H1 (cell line): ENCODE measurements at regions not wholly inside any gene's neighbourhood (a gene's known extent, or its start where the extent isn't known, plus 50 kb on each side); places are given as distances from the start of the nearest gene placed in this dataset.

Source experiments
- CTCF ChIA-PET: fragments of 300-600 bp; sonication (Branson Sonifier 250); formaldehyde crosslinking; loops from one replicate; lab custom pipeline; 2021; ENCODE audit not compliant: partially characterized antibody; lab: Charles Lee
- POLR2A ChIA-PET: fragments of 300-600 bp; sonication (Branson Sonifier 250); formaldehyde crosslinking; loops from one replicate; lab custom pipeline; 2021; ENCODE audit warnings: inconsistent platforms; ENCODE audit not compliant: partially characterized antibody; lab: Charles Lee
- DNase-seq, 2 experiments: peaks; one replicate each; pipeline versions ENCODE4 v3.0.0 to v3.0.0-alpha.2; 2010 to 2022; ENCODE audit warnings: low spot score in 2 of 2, low read depth in 1 of 2, mixed read lengths in 1 of 2
- FAIRE-seq: peaks from 2 replicates; lab custom pipeline; 2011; peaks lifted over from hg19 to GRCh38; lab: Jason Lieb, UNC
- H2AFZ ChIP-seq: 2 replicates; pipeline ENCODE4 v1.8.1; 2012; ENCODE audit warnings: low read length, inconsistent platforms
- H2AK5ac ChIP-seq: 2 replicates; pipeline ENCODE4 v1.6.1; 2013; ENCODE audit warnings: low read depth, low read length
- H2BK120ac ChIP-seq: replicated peaks from 2 replicates; pipeline ENCODE3; 2013; ENCODE audit warnings: low read depth, low read length, inconsistent platforms
- H2BK12ac ChIP-seq: 2 replicates; pipeline ENCODE4 v1.6.1; 2013; ENCODE audit warnings: low read depth, low read length
- H2BK15ac ChIP-seq: 2 replicates; pipeline ENCODE4 v1.6.1; 2013; ENCODE audit warnings: low read length
- H2BK20ac ChIP-seq: 2 replicates; pipeline ENCODE4 v1.6.1; 2013; ENCODE audit warnings: low read length
- H2BK5ac ChIP-seq: 2 replicates; pipeline ENCODE4 v1.6.1; 2013; ENCODE audit warnings: low read depth, low read length
- H3K14ac ChIP-seq: 2 replicates; pipeline ENCODE4 v1.6.1; 2013; ENCODE audit warnings: inconsistent platforms; ENCODE audit not compliant: insufficient read length
- H3K18ac ChIP-seq: 2 replicates; pipeline ENCODE4 v1.6.1; 2013; ENCODE audit warnings: low read length; ENCODE audit errors: extremely low read depth
- H3K23ac ChIP-seq: 2 replicates; pipeline ENCODE4 v1.6.1; 2013; ENCODE audit warnings: inconsistent platforms; ENCODE audit not compliant: insufficient read length
- H3K23me2 ChIP-seq: 2 replicates; pipeline ENCODE4 v1.6.1; 2013; ENCODE audit warnings: low read depth, low read length
- H3K27ac ChIP-seq: 2 replicates; pipeline ENCODE4 v1.6.1; 2011; ENCODE audit warnings: low read depth, low read length, inconsistent platforms
- H3K27me3 ChIP-seq, 4 experiments: replicated peaks in 1 of 4; 1 replicate in 1 of 4; 2 replicates in 3 of 4; pipeline versions ENCODE4 v1.6.1 to v1.8.1; 2011 to 2013; ENCODE audit warnings: low read length in 3 of 4, mild to moderate bottlenecking in 3 of 4, inconsistent platforms in 2 of 4, mixed read lengths in 2 of 4, moderate library complexity in 1 of 4; ENCODE audit not compliant: control insufficient read depth in 3 of 4, insufficient read depth in 3 of 4; ENCODE audit errors: extremely low read depth in 1 of 4
- H3K36me3 ChIP-seq, 4 experiments: 2 replicates each; pipeline versions ENCODE4 v1.6.1 to v1.8.1; 2011 to 2013; ENCODE audit warnings: mild to moderate bottlenecking in 4 of 4, low read length in 3 of 4, moderate library complexity in 2 of 4, control low read depth in 1 of 4, inconsistent platforms in 1 of 4; ENCODE audit not compliant: insufficient read depth in 4 of 4, control insufficient read depth in 2 of 4
- H3K4ac ChIP-seq: replicated peaks from 2 replicates; pipeline ENCODE3; 2013; ENCODE audit warnings: low read length, low read depth, mixed read lengths, inconsistent platforms; ENCODE audit not compliant: insufficient read length
- H3K4me1 ChIP-seq, 4 experiments: replicated peaks in 1 of 4; 1 replicate in 1 of 4; 2 replicates in 3 of 4; pipeline versions ENCODE4 v1.6.1 to v1.8.1; 2011 to 2013; ENCODE audit warnings: low read length in 3 of 4, inconsistent platforms in 2 of 4, mixed read lengths in 1 of 4; ENCODE audit not compliant: insufficient read depth in 4 of 4, control insufficient read depth in 3 of 4
- H3K4me2 ChIP-seq, 2 experiments: 2 replicates each; pipeline versions ENCODE4 v1.6.1 to v1.8.1; 2011 to 2013; ENCODE audit warnings: low read depth in 2 of 2, low read length in 2 of 2, control low read depth in 1 of 2, inconsistent platforms in 1 of 2, mild to moderate bottlenecking in 1 of 2; ENCODE audit not compliant: insufficient read depth in 1 of 2
- H3K4me3 ChIP-seq, 4 experiments: fragments of 200-600, 300-600 bp in 1 of 4; sonication (generic), shearing (Covaris generic), sonication (Bioruptor Twin) in 1 of 4; 2 replicates each; pipeline versions ENCODE4 v1.5.1 to v1.8.1; 2011 to 2016; ENCODE audit warnings: low read length in 4 of 4, low read depth in 3 of 4, control low read depth in 2 of 4, inconsistent platforms in 2 of 4, mild to moderate bottlenecking in 2 of 4, mixed read lengths in 1 of 4, moderate library complexity in 1 of 4; ENCODE audit not compliant: insufficient read depth in 2 of 4; ENCODE audit errors: extremely low read depth in 1 of 4
- H3K56ac ChIP-seq: replicated peaks from 2 replicates; pipeline ENCODE3; 2013; ENCODE audit warnings: low read depth, mild to moderate bottlenecking, mixed read lengths, low read length, inconsistent platforms; ENCODE audit not compliant: insufficient read length
- H3K79me1 ChIP-seq: 2 replicates; pipeline ENCODE4 v1.6.1; 2013; ENCODE audit warnings: low read depth, low read length, control low read depth
- H3K79me2 ChIP-seq, 2 experiments: 2 replicates each; pipeline versions ENCODE4 v1.6.1 to v1.8.1; 2012 to 2013; ENCODE audit warnings: low read length in 2 of 2, mild to moderate bottlenecking in 2 of 2, inconsistent platforms in 1 of 2; ENCODE audit not compliant: insufficient read depth in 2 of 2, control insufficient read depth in 1 of 2
- H3K9ac ChIP-seq, 4 experiments: replicated peaks in 1 of 4; 1 replicate in 1 of 4; 2 replicates in 3 of 4; pipeline versions ENCODE4 v1.6.1 to v1.8.1; 2011 to 2013; ENCODE audit warnings: low read depth in 3 of 4, low read length in 3 of 4, control low read depth in 2 of 4, mild to moderate bottlenecking in 2 of 4, moderate library complexity in 2 of 4, inconsistent platforms in 1 of 4; ENCODE audit errors: extremely low read depth in 1 of 4
- H3K9me3 ChIP-seq, 2 experiments: 2 replicates each; pipeline versions ENCODE4 v1.6.1 to v1.8.1; 2012 to 2013; ENCODE audit warnings: mild to moderate bottlenecking in 2 of 2, moderate library complexity in 2 of 2, control low read depth in 1 of 2, inconsistent platforms in 1 of 2, low read depth in 1 of 2, low read length in 1 of 2, mixed read lengths in 1 of 2; ENCODE audit not compliant: insufficient read depth in 2 of 2
- H4K20me1 ChIP-seq, 2 experiments: replicated peaks in 1 of 2; 2 replicates each; pipeline versions ENCODE3 to v1.8.1; 2011 to 2013; ENCODE audit warnings: inconsistent platforms in 2 of 2, low read length in 2 of 2, mild to moderate bottlenecking in 1 of 2; ENCODE audit not compliant: insufficient read depth in 2 of 2, control insufficient read depth in 1 of 2
- H4K5ac ChIP-seq: 2 replicates; pipeline ENCODE4 v1.6.1; 2013; ENCODE audit warnings: low read length, low read depth, mixed read lengths, inconsistent platforms; ENCODE audit not compliant: insufficient read length
- H4K8ac ChIP-seq: 2 replicates; pipeline ENCODE4 v1.8.0; 2013; ENCODE audit warnings: mild to moderate bottlenecking, moderate library complexity, low read length, inconsistent platforms; ENCODE audit not compliant: insufficient read depth; ENCODE audit errors: extremely low read depth
- H4K91ac ChIP-seq: replicated peaks from 2 replicates; pipeline ENCODE3; 2013; ENCODE audit warnings: low read length, mixed read lengths, inconsistent platforms; ENCODE audit not compliant: insufficient read length
- CBX5 ChIP-seq: fragments of 300-800, 300-1000 bp; sonication (generic); IDR thresholded peaks from 2 replicates; pipeline ENCODE4 v1.7.1; 2016; ENCODE audit warnings: antibody characterized with exemption, low read length, low read depth
- CHD2 ChIP-seq: IDR thresholded peaks from 2 replicates; pipeline ENCODE4 v1.6.1; 2012; ENCODE audit warnings: low read length, improper control_type of control experiment
- GABPA ChIP-seq: IDR thresholded peaks from 2 replicates; pipeline ENCODE4 v1.6.1; 2011; ENCODE audit warnings: mild to moderate bottlenecking, low read length, moderate library complexity, borderline replicate concordance; ENCODE audit not compliant: insufficient read depth
- SIN3A ChIP-seq, 2 experiments: IDR thresholded peaks in 1 of 2; conservative IDR thresholded peaks in 1 of 2; 2 replicates each; pipeline ENCODE4 v1.6.1; 2011 to 2012; ENCODE audit warnings: low read length in 2 of 2, improper control_type of control experiment in 1 of 2, low read depth in 1 of 2, mild to moderate bottlenecking in 1 of 2
- SP1 ChIP-seq: IDR thresholded peaks from 2 replicates; pipeline ENCODE4 v1.6.1; 2011; ENCODE audit warnings: low read depth, low read length
- SP4 ChIP-seq: IDR thresholded peaks from 2 replicates; pipeline ENCODE4 v1.6.1; 2012; ENCODE audit warnings: low read length, inconsistent platforms
- TCF12 ChIP-seq: IDR thresholded peaks from 2 replicates; pipeline ENCODE4 v1.6.1; 2011; ENCODE audit warnings: low read depth, mild to moderate bottlenecking, low read length
- YY1 ChIP-seq: IDR thresholded peaks from 2 replicates; pipeline ENCODE4 v1.6.1; 2011; ENCODE audit warnings: low read depth, mild to moderate bottlenecking, low read length
- WGBS, 2 experiments: shearing (Covaris generic) in 1 of 2; methylation state at CpG; one replicate each; pipeline versions ENCODE4 v1.1.6 to v1.1.7; 2013 to 2015; ENCODE audit warnings: low lambda C conversion rate in 2 of 2, mixed read lengths in 2 of 2, inconsistent platforms in 1 of 2, low coverage in 1 of 2, missing lambda C conversion rate in 1 of 2; ENCODE audit not compliant: insufficient replicate concordance in 2 of 2, insufficient coverage in 1 of 2, insufficient read length in 1 of 2; ENCODE audit errors: extremely low coverage in 1 of 2, missing lambda C conversion rate in 1 of 2; 5-methylcytosine and 5-hydroxymethylcytosine counted together

- H3K27me3 ChIP-seq: no peaks in the 10 kb centered on the region
- TF ChIP-seq CHD2: no peak
- TF ChIP-seq SIN3A (conservative IDR thresholded peaks at IDR 0.05 in 1 of 2, IDR thresholded peaks at IDR 0.05 in 1 of 2; ENCODE audit: low read depth in 1 of 2, low read length in 2 of 2): no peak
- TF ChIP-seq CBX5: no peak
- no peak for TF ChIP-seq YY1
- no peak for TF ChIP-seq SP1
- TF ChIP-seq TCF12: no peak
- no peak for TF ChIP-seq SP4
- no peak for TF ChIP-seq GABPA
- TF ChIP-seq, all 59 proteins: peak for 0
- Histone ChIP-seq H4K20me1 (no peaks in the 10 kb centered on the region), H2AK5ac (no peak overlapping the region), H3K79me1 (no peaks in the 10 kb centered on the region), H3K79me2 (no peaks in the 10 kb centered on the region), H3K18ac (no peak overlapping the region), H2BK120ac (no peak overlapping the region), H4K5ac (no peak overlapping the region), H3K4me3 (no peak overlapping the region), H2BK15ac (no peak overlapping the region), H4K91ac (no peak overlapping the region), H3K36me3 (no peaks in the 10 kb centered on the region), H3K56ac (no peak overlapping the region), H4K8ac (no peak overlapping the region), H3K27ac (no peak overlapping the region), H3K4me2 (no peak overlapping the region), H2BK20ac (no peak overlapping the region), H3K9ac (no peak overlapping the region), H2AFZ (no peak overlapping the region), H2BK5ac (no peak overlapping the region), H2BK12ac (no peak overlapping the region), H3K23ac (no peak overlapping the region), H3K4me1 (no peaks in the 10 kb centered on the region), H3K9me3 (no peaks in the 10 kb centered on the region), H3K14ac (no peak overlapping the region), H3K4ac (no peak overlapping the region), H3K23me2 (no peaks in the 10 kb centered on the region)
- POLR2A ChIA-PET: no interaction called here
- no peak for FAIRE-seq
- 91% methylated on average over 5 of the region's 5 CpGs; no CpG with 5 or more reads in 1 of the 2 experiments for WGBS, 2 experiments
- no peak for DNase-seq
- CTCF ChIA-PET: no interaction called here
Observed at GRCh38 chr12:88306471-88307069, 164.5 kb downstream of the TMTC3 start.
